Natural killer cell (primary cell): ENCODE measurements at regions not wholly inside any gene's neighbourhood (a gene's known extent, or its start where the extent isn't known, plus 50 kb on each side); places are given as distances from the start of the nearest gene placed in this dataset.
A peak's percentile ranks its signal among the peaks of the same experiment; 100 is the strongest.

ENCODE experiments used
- ATAC-seq, 3 donors: fragments of 150-1000 bp in 2 of 3; fragments of 200-7000 bp in 1 of 3; cut with Tn5 transposase; 1 replicate in 1 of 3; 2 replicates in 2 of 3; pipeline ENCODE4 v1.10.0; 2021; ENCODE audit warnings: mild to moderate bottlenecking in 2 of 3, moderate library complexity in 2 of 3
- DNase-seq, 2 donors: peaks; one replicate each; pipeline versions ENCODE4 v3.0.0 to v3.0.0-alpha.2; 2013 to 2021; ENCODE audit warnings: mixed read lengths in 1 of 2
- H3K27ac ChIP-seq: one replicate; pipeline ENCODE4 v1.5.1; 2013; ENCODE audit warnings: mild to moderate bottlenecking, low read length
- H3K27me3 ChIP-seq: one replicate; pipeline ENCODE4 v1.6.1; 2013; ENCODE audit warnings: low read length; ENCODE audit not compliant: control insufficient read depth, insufficient read depth
- H3K36me3 ChIP-seq: one replicate; pipeline ENCODE4 v1.6.1; 2013; ENCODE audit warnings: low read length; ENCODE audit not compliant: control insufficient read depth, insufficient read depth
- H3K4me1 ChIP-seq: one replicate; pipeline ENCODE4 v1.6.1; 2013; ENCODE audit warnings: low read length; ENCODE audit not compliant: control insufficient read depth, insufficient read depth
- H3K4me3 ChIP-seq: one replicate; pipeline ENCODE4 v1.5.1; 2013; ENCODE audit warnings: low read length
- H3K9me3 ChIP-seq: one replicate; pipeline ENCODE4 v1.6.1; 2013; ENCODE audit warnings: low read length; ENCODE audit not compliant: control insufficient read depth, insufficient read depth
- H3K27ac Mint-ChIP-seq, 2 donors: one replicate each; pipeline ENCODE4 v1.8.0; 2022; ENCODE audit warnings: mild to moderate bottlenecking in 2 of 2, mixed read lengths in 2 of 2, moderate library complexity in 1 of 2
- H3K27me3 Mint-ChIP-seq, 2 donors: one replicate each; pipeline ENCODE4 v1.8.0; 2022; ENCODE audit warnings: low read depth in 2 of 2, mixed read lengths in 2 of 2
- H3K36me3 Mint-ChIP-seq: one replicate; pipeline ENCODE4 v1.8.0; 2022; ENCODE audit warnings: mixed read lengths
- H3K4me1 Mint-ChIP-seq, 2 donors: one replicate each; pipeline ENCODE4 v1.8.0; 2022; ENCODE audit warnings: mixed read lengths in 2 of 2
- H3K4me3 Mint-ChIP-seq: one replicate; pipeline ENCODE4 v1.8.0; 2022; ENCODE audit warnings: mild to moderate bottlenecking, moderate library complexity, mixed read lengths
- H3K9me3 Mint-ChIP-seq, 2 donors: one replicate each; pipeline ENCODE4 v1.8.0; 2022; ENCODE audit warnings: mixed read lengths in 2 of 2
- CTCF ChIP-seq: fragments of 200-600 bp; IDR thresholded peaks from one replicate; pipeline ENCODE4 v1.8.0; 2022; ENCODE audit warnings: antibody characterized with exemption
- WGBS: methylation state at CpG from one replicate; pipeline ENCODE4 v1.1.7; 2013; ENCODE audit warnings: missing lambda C conversion rate; ENCODE audit not compliant: insufficient coverage; 5-methylcytosine and 5-hydroxymethylcytosine counted together
- intact Hi-C: fragments of 100-400 bp; cut with micrococcal nuclease; formaldehyde crosslinking; loops from one replicate; pipeline ENCODE4 v1.14.2; 2022

GRCh38 chr1:65063025-65063424 lies 85.0 kb upstream of the AK4 start:
- peak in 1 of 2 donors; percentile 51 for DNase-seq
- H3K4me1 Mint-ChIP-seq: peaks cover 42 to 49% of the 10 kb centered on the region in 2 donors

GRCh38 chr1:65064981-65065380 lies 83.0 kb upstream of the AK4 start:
- Mint-ChIP-seq H3K36me3 (no peaks in the 10 kb centered on the region), H3K9me3 (no peaks in the 10 kb centered on the region), H3K27me3 (no peaks in the 10 kb centered on the region), H3K4me3 (peak overlapping the region; percentile 96), H3K27ac (peak overlapping the region; percentile 76 to 97), H3K4me1 (peaks cover 55 to 60% of the 10 kb centered on the region in 2 donors)
- peaks cover 19% of the 10 kb centered on the region for H3K4me1 ChIP-seq
- H3K27me3 ChIP-seq: no peaks in the 10 kb centered on the region
- H3K9me3 ChIP-seq: no peaks in the 10 kb centered on the region
- no peak for TF ChIP-seq CTCF
- intact Hi-C loops: no loop called here
- ATAC-seq: no peak
- no peak overlapping the region for H3K4me3 ChIP-seq
- no peaks in the 10 kb centered on the region for H3K36me3 ChIP-seq
- DNase-seq: no peak
- peak overlapping the region; percentile 37 for H3K27ac ChIP-seq

More at GRCh38 chr1:65063025-65063424, 85.0 kb upstream of the AK4 start:
- intact Hi-C loops: no loop called here
- Mint-ChIP-seq H3K27me3 (no peaks in the 10 kb centered on the region), H3K27ac (peak overlapping the region; percentile 21 to 75), H3K4me3 (no peak overlapping the region), H3K9me3 (no peaks in the 10 kb centered on the region), H3K36me3 (no peaks in the 10 kb centered on the region)
- no peak for ATAC-seq
- Histone ChIP-seq H3K4me1 (peaks cover 10% of the 10 kb centered on the region), H3K27ac (no peak overlapping the region), H3K4me3 (no peak overlapping the region), H3K27me3 (no peaks in the 10 kb centered on the region), H3K36me3 (peaks cover 7% of the 10 kb centered on the region), H3K9me3 (no peaks in the 10 kb centered on the region)
- TF ChIP-seq CTCF: peak; percentile 9
- WGBS: 78% methylated on average over 5 of the region's 6 CpGs

GRCh38 chr1:65065524-65066418 lies 82.2 kb upstream of the AK4 start:
- WGBS: 54% methylated on average over 14 of the region's 16 CpGs
- H3K4me3 ChIP-seq: peak overlapping the region; percentile 63
- peaks cover 19% of the 10 kb centered on the region for H3K4me1 ChIP-seq
- no peaks in the 10 kb centered on the region for H3K36me3 ChIP-seq
- Mint-ChIP-seq H3K9me3 (no peaks in the 10 kb centered on the region), H3K36me3 (no peaks in the 10 kb centered on the region), H3K27ac (peak overlapping the region; percentile 76 to 97), H3K4me3 (peak overlapping the region; percentile 96), H3K27me3 (no peaks in the 10 kb centered on the region), H3K4me1 (peaks cover 52 to 60% of the 10 kb centered on the region in 2 donors)
- DNase-seq: peak in 1 of 2 donors; percentile 38
- intact Hi-C loops: loop anchor here (2.0 kb wide), 1 partner anchor 99 kb away; the partner anchor contains the start of gene JAK1
- H3K9me3 ChIP-seq: no peaks in the 10 kb centered on the region
- H3K27ac ChIP-seq: peak overlapping the region; percentile 72
- TF ChIP-seq CTCF: no peak
- no peak for ATAC-seq
- no peaks in the 10 kb centered on the region for H3K27me3 ChIP-seq
